GM21526 (cell line): ENCODE measurements at regions not wholly inside any gene's neighbourhood (a gene's known extent, or its start where the extent isn't known, plus 50 kb on each side); places are given as distances from the start of the nearest gene placed in this dataset.

Experiments
- ATAC-seq: cut with Tn5 transposase; IDR thresholded peaks from one replicate; pipeline ENCODE4 v1.9.1; 2021; ENCODE audit warnings: moderate library complexity; ENCODE audit not compliant: unreplicated experiment, low FRiP score

- ATAC-seq: no peak
These were observed 1040.7 kb downstream of the RAPGEF2 start for GRCh38 chr4:160143574-160143973.

DNA sequence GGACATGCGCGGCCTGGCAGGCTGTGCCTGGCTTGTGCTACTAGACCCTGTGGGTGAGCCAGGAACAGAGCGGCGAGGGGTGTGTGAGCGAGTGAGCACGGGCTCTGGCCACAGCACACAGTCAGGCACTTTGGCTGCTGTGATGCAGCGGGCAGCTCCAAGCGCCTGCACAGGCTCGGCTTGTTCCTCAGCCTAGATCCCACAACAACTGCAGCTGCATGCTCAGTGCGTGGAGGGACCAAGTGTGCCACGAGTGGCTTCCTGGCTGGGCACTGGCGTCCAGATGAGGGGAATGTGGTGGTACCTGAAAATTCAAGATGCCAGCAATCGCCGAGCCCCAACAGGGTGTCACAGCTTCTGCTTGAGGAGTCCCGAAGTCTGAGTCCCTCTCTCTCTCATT lies 1056.6 kb downstream of the RAPGEF2 start:
- ATAC-seq: no peak

DNA sequence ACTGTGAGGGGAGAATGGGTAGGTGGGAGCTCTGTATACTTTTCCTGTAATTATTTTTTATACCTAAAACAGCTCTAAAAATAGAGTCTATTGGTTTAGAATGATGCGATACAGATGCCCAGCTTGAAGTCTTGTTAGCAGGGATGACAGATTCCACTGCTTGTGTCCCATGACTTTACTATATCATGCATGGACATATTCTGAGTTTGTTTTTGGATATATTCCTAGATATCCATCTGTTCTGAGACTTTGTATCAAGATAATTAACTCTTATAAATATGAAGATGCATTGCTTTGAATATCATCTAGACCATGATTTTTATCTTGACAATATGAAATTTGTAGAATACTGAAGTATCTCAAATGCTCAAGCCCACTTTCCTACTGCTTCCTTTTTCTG lies 1058.1 kb downstream of the RAPGEF2 start:
- ATAC-seq: no peak

- ATAC-seq: no peak
These were observed 1072.3 kb downstream of the RAPGEF2 start for GRCh38 chr4:160175064-160175643.

- no peak for ATAC-seq
These were observed 1077.3 kb downstream of the RAPGEF2 start for GRCh38 chr4:160180211-160180610.

GRCh38 chr4:160182727-160183126 lies 1079.8 kb downstream of the RAPGEF2 start:
- no peak for ATAC-seq

- no peak for ATAC-seq
These were observed 1082.0 kb downstream of the RAPGEF2 start for GRCh38 chr4:160184884-160185283.

DNA sequence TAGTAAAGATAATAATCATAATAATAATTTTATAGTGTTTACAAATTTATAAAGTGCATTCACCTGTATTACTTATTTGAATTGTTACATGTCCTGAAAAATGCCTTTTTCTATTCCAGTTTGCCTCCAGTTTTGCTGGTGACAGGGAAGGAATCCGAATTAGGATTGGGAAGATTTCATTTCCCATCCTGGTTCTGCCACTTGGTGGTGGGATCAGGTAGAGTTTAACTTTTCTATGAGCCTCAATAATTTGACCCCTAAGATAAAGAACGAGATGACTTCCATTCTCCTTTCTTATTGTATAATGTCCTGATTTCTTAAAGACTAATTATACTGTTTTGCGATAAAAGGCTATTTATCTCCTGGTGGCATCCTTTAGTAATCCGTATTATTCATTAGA lies 1090.9 kb downstream of the RAPGEF2 start:
- no peak for ATAC-seq

GRCh38 chr4:160194716-160195115 lies 1091.8 kb downstream of the RAPGEF2 start:
- no peak for ATAC-seq

- ATAC-seq: no peak
These were observed 1099.9 kb downstream of the RAPGEF2 start for GRCh38 chr4:160202802-160203201.

DNA sequence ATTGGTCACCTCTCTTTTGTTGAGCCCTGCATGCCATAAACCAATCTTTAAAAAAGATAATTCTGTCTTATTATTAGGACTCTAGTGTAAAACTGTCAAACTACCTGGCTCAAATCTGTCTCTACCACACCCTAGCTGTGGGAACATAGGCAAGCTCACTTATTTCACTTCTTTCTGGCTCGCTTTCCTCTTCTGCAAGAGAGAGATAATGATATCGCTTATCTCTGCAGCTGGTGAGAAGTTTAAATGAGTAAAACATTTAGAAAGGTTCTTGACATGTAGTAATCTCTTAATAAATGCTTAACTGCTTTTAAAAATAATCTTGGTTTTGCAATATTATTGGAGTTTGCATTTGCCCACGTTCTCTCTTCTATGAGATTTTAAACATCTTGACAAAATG lies 1109.2 kb downstream of the RAPGEF2 start:
- no peak for ATAC-seq

DNA sequence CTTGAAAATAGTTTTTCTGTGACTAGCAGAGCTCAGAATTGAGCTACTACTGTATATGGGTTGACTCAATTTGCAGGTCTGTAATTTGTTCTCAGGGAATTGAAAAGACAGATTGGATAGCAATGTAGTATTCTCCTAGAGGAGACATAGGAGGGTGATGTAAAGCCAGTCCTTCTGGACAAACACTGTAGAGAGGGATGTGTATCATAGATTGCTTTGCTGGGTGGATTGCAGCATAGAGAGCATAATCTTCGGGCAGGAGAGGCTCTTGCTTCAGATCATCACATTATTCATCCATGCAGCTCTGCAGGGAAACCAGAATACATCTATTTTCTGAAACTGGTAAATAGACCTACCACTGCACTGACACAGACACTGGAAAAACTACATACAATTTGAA lies 1110.5 kb downstream of the RAPGEF2 start:
- ATAC-seq: no peak

DNA sequence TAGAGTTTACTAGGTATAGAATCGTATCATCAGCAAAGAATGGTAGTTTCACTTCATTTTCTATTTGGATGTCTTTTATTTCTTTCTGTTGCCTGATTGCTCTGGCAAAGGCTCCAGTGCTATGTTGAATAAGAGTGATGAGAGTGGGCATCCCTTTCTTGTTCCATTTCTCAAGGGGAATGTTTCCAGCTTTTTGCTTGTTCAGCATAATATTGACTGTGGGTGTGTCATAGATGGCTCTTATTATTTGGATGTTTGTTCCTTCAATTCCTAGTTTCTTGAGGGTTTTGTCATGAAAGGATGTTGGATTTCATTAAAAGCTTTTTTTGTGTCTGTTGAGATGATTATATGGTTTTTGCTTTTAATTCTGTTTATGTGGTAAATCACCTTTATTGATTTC lies 1114.5 kb downstream of the RAPGEF2 start:
- no peak for ATAC-seq

- no peak for ATAC-seq
These were observed 1121.2 kb downstream of the RAPGEF2 start for GRCh38 chr4:160224049-160224448.

- ATAC-seq: no peak
These were observed 1130.3 kb downstream of the RAPGEF2 start for GRCh38 chr4:160233141-160233540.

GRCh38 chr4:160235285-160235684 lies 1132.4 kb downstream of the RAPGEF2 start:
- no peak for ATAC-seq

GRCh38 chr4:160235771-160236170 lies 1132.9 kb downstream of the RAPGEF2 start:
- ATAC-seq: no peak

DNA sequence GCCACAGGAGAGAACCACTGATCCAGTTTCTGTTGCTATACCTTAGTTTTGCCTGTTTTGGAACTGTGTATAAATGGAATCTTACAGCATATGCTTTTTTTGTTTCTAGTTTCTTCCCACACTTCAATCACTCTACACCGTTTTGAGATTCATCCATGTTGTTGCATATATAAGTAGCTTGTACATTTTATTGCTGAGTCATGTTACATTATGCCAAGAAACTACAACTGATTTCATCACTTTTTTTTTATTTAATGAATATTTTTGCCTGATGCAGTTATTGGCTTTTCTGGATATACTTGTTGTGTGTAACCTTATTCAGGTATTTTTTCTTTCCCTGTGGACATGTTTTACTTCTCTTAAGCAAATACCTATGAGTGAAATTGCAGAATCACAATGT lies 1135.9 kb downstream of the RAPGEF2 start:
- no peak for ATAC-seq

DNA sequence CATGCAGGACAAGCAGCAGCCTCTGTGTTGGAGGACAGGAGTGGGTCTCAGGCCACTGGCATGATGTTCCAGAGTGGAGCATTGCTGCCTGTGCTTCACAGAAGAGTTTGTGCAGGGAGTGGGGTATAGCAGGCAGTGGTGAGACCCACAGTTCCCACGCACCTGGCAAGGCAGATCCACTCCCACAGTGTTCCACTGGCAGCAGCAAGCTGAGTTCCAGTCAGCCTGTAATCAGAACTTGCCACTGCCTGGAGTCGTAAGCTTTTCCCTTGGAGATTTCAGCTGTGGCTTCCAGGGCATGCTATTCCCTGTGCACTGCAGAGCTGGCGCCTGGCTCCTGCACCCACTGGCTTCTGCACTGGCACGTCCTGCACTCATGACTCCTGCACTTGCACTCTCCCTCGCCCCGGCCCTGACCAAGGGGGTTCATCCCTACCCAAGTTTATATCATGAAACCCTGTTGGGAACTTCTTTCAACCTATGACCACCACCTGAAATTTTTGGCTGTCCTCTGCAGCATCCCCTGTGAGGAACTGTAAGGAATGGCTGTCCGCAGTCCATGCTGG lies 1144.3 kb downstream of the RAPGEF2 start:
- ATAC-seq: no peak

DNA sequence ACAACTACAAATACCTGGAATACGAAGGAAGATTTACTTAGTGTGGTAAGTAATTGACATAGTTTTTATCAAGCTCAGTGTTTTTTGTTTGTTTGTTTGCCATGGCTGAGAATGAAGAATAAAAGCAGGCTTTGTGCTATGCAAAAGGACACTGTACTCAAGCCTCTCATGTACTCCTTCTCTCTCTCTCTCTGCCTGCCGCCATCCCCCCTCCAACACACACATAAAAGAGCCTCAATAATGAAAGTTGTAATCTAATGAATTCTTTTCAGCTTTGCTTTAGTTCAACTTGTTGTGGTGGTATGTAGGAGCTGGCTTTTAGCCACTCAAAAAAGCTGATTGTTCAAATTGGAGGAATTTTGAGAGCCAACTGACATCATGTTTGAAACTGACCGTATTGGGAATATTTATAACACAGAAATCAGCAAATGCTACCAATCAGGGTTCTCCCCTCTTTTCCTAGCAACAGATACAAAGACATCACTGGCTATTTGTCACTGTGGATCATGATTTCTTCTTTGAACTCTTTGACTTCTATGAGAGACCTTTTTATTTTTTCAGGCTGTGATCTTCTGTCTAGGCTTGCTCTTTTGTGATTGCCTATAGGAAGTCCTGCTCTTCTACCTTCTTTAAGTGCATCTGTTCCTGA lies 1148.8 kb downstream of the RAPGEF2 start:
- ATAC-seq: no peak

- no peak for ATAC-seq
These were observed 1154.4 kb downstream of the RAPGEF2 start for GRCh38 chr4:160257318-160257717.

DNA sequence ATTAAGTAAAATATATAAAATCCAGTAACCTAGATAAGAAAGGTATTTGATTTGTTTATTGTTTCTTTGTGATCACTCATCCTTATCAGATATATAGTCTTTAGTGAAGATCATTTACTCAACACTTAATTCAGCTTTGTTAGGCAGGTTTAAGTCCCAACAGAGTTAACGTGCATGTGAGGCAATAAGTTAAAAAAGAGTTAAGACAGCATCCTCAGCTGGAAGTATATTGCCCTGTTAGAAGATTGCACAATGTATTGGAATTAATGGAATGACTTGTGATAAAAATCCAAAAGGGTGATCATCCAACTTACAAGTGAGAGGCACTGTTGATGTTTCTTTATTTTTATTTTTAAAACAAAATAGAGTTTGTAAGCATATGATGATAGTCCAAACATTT lies 1162.1 kb downstream of the RAPGEF2 start:
- ATAC-seq: no peak
